ENCODE measurements at regions not wholly inside any gene's neighbourhood (a gene's known extent, or its start where the extent isn't known, plus 50 kb on each side); places are given as distances from the start of the nearest gene placed in this dataset.

DNA sequence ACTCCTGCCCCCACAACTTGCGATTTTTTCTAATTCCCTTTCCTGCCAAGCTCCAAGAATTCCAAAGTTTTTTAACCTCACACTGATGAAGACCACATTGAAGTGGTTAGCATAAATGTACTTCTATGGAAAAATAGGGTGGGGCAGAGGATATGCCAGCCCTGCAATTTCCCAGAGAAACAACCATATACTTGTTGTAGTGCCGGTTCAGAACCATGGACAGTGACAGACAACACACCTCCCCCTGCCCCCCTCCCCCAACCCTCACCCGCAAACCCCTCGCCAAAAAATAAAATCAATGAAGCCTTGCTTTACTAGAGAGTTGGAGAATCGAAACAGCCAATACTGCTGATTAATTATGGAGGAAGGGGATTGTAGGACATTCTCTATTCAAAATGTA lies 109.5 kb upstream of the GRIK3 start:
- TF ChIP-seq, protein P1, sequence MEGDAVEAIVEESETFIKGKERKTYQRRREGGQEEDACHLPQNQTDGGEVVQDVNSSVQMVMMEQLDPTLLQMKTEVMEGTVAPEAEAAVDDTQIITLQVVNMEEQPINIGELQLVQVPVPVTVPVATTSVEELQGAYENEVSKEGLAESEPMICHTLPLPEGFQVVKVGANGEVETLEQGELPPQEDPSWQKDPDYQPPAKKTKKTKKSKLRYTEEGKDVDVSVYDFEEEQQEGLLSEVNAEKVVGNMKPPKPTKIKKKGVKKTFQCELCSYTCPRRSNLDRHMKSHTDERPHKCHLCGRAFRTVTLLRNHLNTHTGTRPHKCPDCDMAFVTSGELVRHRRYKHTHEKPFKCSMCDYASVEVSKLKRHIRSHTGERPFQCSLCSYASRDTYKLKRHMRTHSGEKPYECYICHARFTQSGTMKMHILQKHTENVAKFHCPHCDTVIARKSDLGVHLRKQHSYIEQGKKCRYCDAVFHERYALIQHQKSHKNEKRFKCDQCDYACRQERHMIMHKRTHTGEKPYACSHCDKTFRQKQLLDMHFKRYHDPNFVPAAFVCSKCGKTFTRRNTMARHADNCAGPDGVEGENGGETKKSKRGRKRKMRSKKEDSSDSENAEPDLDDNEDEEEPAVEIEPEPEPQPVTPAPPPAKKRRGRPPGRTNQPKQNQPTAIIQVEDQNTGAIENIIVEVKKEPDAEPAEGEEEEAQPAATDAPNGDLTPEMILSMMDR (IDR thresholded peaks at IDR 0.05; ENCODE audit: insufficient read depth, low read length, poor library complexity, severe bottlenecking): no peak
- no peak for TF ChIP-seq EZH2phosphoT487 (conservative IDR thresholded peaks at IDR 0.05; ENCODE audit: low read length)

All from SU-DHL-6 (cell line).